Activated naive CD8-positive, alpha-beta T cell treated with anti-CD3 and anti-CD28 coated beads, Interleukin-2, amount 50 U/mL, for 24 hours (primary cell): ENCODE measurements at regions not wholly inside any gene's neighbourhood (a gene's known extent, or its start where the extent isn't known, plus 50 kb on each side); places are given as distances from the start of the nearest gene placed in this dataset.

Source experiments
- ATAC-seq: fragments of 150-1000 bp; cut with Tn5 transposase; one replicate; pipeline ENCODE4 v1.10.0; 2021
- DNase-seq: peaks from one replicate; pipeline ENCODE4 v3.0.0; 2021
- H3K27ac Mint-ChIP-seq: one replicate; pipeline ENCODE4 v1.8.0; 2021; ENCODE audit warnings: mild to moderate bottlenecking, mixed read lengths
- H3K27me3 Mint-ChIP-seq: one replicate; pipeline ENCODE4 v1.8.0; 2021; ENCODE audit warnings: mixed read lengths
- H3K36me3 Mint-ChIP-seq: one replicate; pipeline ENCODE4 v1.8.0; 2021; ENCODE audit warnings: low read depth, mixed read lengths
- H3K4me1 Mint-ChIP-seq: one replicate; pipeline ENCODE4 v1.8.0; 2021; ENCODE audit warnings: mixed read lengths
- H3K4me3 Mint-ChIP-seq: one replicate; pipeline ENCODE4 v1.8.0; 2021; ENCODE audit warnings: mild to moderate bottlenecking, moderate library complexity, mixed read lengths
- H3K9me3 Mint-ChIP-seq: one replicate; pipeline ENCODE4 v1.8.0; 2021; ENCODE audit warnings: mixed read lengths

GRCh38 chr21:23541571-23541970 is 2065.7 kb downstream of the MRPL39 start:
- Mint-ChIP-seq H3K9me3 (no peaks in the 10 kb centered on the region), H3K36me3 (no peaks in the 10 kb centered on the region), H3K4me1 (no peaks in the 10 kb centered on the region), H3K4me3 (no peak overlapping the region), H3K27me3 (no peaks in the 10 kb centered on the region), H3K27ac (no peak overlapping the region)
- ATAC-seq (no peak), DNase-seq (no peak)

GRCh38 chr21:23534850-23535249 is 2072.4 kb downstream of the MRPL39 start:
- DNase-seq, result no peak
- H3K4me1 Mint-ChIP-seq, result no peaks in the 10 kb centered on the region
- no peak for ATAC-seq
- no peaks in the 10 kb centered on the region for H3K27me3 Mint-ChIP-seq
- H3K4me3 Mint-ChIP-seq, result no peak overlapping the region
- no peak overlapping the region for H3K27ac Mint-ChIP-seq
- H3K36me3 Mint-ChIP-seq, result no peaks in the 10 kb centered on the region
- no peaks in the 10 kb centered on the region for H3K9me3 Mint-ChIP-seq

- Mint-ChIP-seq H3K9me3 (no peaks in the 10 kb centered on the region), H3K27me3 (no peaks in the 10 kb centered on the region), H3K4me1 (no peaks in the 10 kb centered on the region), H3K27ac (no peak overlapping the region), H3K4me3 (no peak overlapping the region), H3K36me3 (no peaks in the 10 kb centered on the region)
- ATAC-seq (no peak), DNase-seq (no peak)
Observed at GRCh38 chr21:23531444-23531843, 2075.8 kb downstream of the MRPL39 start.

- Mint-ChIP-seq H3K4me3 (no peak overlapping the region), H3K27ac (no peak overlapping the region), H3K36me3 (no peaks in the 10 kb centered on the region), H3K4me1 (no peaks in the 10 kb centered on the region), H3K9me3 (no peaks in the 10 kb centered on the region), H3K27me3 (no peaks in the 10 kb centered on the region)
- DNase-seq (no peak), ATAC-seq (no peak)
Observed at GRCh38 chr21:23524685-23525084, 2082.6 kb downstream of the MRPL39 start.

- no peaks in the 10 kb centered on the region for H3K9me3 Mint-ChIP-seq
- no peak overlapping the region for H3K27ac Mint-ChIP-seq
- H3K4me3 Mint-ChIP-seq, result no peak overlapping the region
- H3K36me3 Mint-ChIP-seq, result no peaks in the 10 kb centered on the region
- no peak for DNase-seq
- no peaks in the 10 kb centered on the region for H3K27me3 Mint-ChIP-seq
- H3K4me1 Mint-ChIP-seq, result no peaks in the 10 kb centered on the region
- no peak for ATAC-seq
Observed at GRCh38 chr21:23522751-23523150, 2084.5 kb downstream of the MRPL39 start.

- Mint-ChIP-seq H3K36me3 (no peaks in the 10 kb centered on the region), H3K27ac (no peak overlapping the region), H3K4me3 (no peak overlapping the region), H3K27me3 (no peaks in the 10 kb centered on the region), H3K9me3 (peaks cover 3% of the 10 kb centered on the region), H3K4me1 (no peaks in the 10 kb centered on the region)
- no peak for DNase-seq
- no peak for ATAC-seq
Observed at GRCh38 chr21:23507501-23507900, 2099.8 kb downstream of the MRPL39 start.

- Mint-ChIP-seq H3K4me3 (no peak overlapping the region), H3K4me1 (no peaks in the 10 kb centered on the region), H3K27me3 (no peaks in the 10 kb centered on the region), H3K36me3 (no peaks in the 10 kb centered on the region), H3K9me3 (peaks cover under 1% of the 10 kb centered on the region), H3K27ac (no peak overlapping the region)
- DNase-seq (no peak), ATAC-seq (no peak)
Observed at GRCh38 chr21:23496729-23497128, 2110.6 kb downstream of the MRPL39 start.

GRCh38 chr21:23488245-23488644 is 2119.0 kb downstream of the MRPL39 start:
- ATAC-seq, result no peak
- DNase-seq, result no peak
- Mint-ChIP-seq H3K4me1 (no peaks in the 10 kb centered on the region), H3K36me3 (no peaks in the 10 kb centered on the region), H3K27me3 (peaks cover 1% of the 10 kb centered on the region), H3K9me3 (peaks cover 4% of the 10 kb centered on the region), H3K4me3 (no peak overlapping the region), H3K27ac (no peak overlapping the region)

- DNase-seq (no peak), ATAC-seq (no peak)
- H3K27me3 Mint-ChIP-seq, result no peaks in the 10 kb centered on the region
- no peaks in the 10 kb centered on the region for H3K9me3 Mint-ChIP-seq
- no peaks in the 10 kb centered on the region for H3K4me1 Mint-ChIP-seq
- no peaks in the 10 kb centered on the region for H3K36me3 Mint-ChIP-seq
- no peak overlapping the region for H3K4me3 Mint-ChIP-seq
- H3K27ac Mint-ChIP-seq, result no peak overlapping the region
Observed at GRCh38 chr21:23480591-23481270, 2126.6 kb downstream of the MRPL39 start.

GRCh38 chr21:23478381-23478780 is 2128.9 kb downstream of the MRPL39 start:
- Mint-ChIP-seq H3K4me3 (no peak overlapping the region), H3K27me3 (no peaks in the 10 kb centered on the region), H3K9me3 (no peaks in the 10 kb centered on the region), H3K36me3 (no peaks in the 10 kb centered on the region), H3K4me1 (no peaks in the 10 kb centered on the region), H3K27ac (no peak overlapping the region)
- ATAC-seq, result no peak
- DNase-seq, result no peak

GRCh38 chr21:23475281-23476219 is 2131.7 kb downstream of the MRPL39 start:
- H3K4me3 Mint-ChIP-seq, result no peak overlapping the region
- no peak overlapping the region for H3K27ac Mint-ChIP-seq

GRCh38 chr21:23471877-23472276 is 2135.4 kb downstream of the MRPL39 start:
- Mint-ChIP-seq H3K4me1 (no peaks in the 10 kb centered on the region), H3K27ac (no peak overlapping the region), H3K27me3 (no peaks in the 10 kb centered on the region), H3K9me3 (no peaks in the 10 kb centered on the region), H3K36me3 (no peaks in the 10 kb centered on the region), H3K4me3 (no peak overlapping the region)
- no peak for ATAC-seq
- no peak for DNase-seq

More at GRCh38 chr21:23475281-23476219, 2131.7 kb downstream of the MRPL39 start:
- Mint-ChIP-seq H3K27me3 (no peaks in the 10 kb centered on the region), H3K36me3 (no peaks in the 10 kb centered on the region), H3K9me3 (no peaks in the 10 kb centered on the region), H3K4me1 (no peaks in the 10 kb centered on the region)
- ATAC-seq, result no peak
- DNase-seq, result no peak

- no peaks in the 10 kb centered on the region for H3K36me3 Mint-ChIP-seq
- no peak overlapping the region for H3K27ac Mint-ChIP-seq
- peaks cover 5% of the 10 kb centered on the region for H3K9me3 Mint-ChIP-seq
- no peak for ATAC-seq
- no peak for DNase-seq
- H3K27me3 Mint-ChIP-seq, result no peaks in the 10 kb centered on the region
- H3K4me1 Mint-ChIP-seq, result no peaks in the 10 kb centered on the region
- H3K4me3 Mint-ChIP-seq, result no peak overlapping the region
Observed at GRCh38 chr21:23463365-23463764, 2143.9 kb downstream of the MRPL39 start.

GRCh38 chr21:23455676-23456075 is 2151.6 kb downstream of the MRPL39 start:
- DNase-seq, result no peak
- Mint-ChIP-seq H3K4me1 (no peaks in the 10 kb centered on the region), H3K36me3 (no peaks in the 10 kb centered on the region), H3K4me3 (no peak overlapping the region), H3K27ac (no peak overlapping the region), H3K27me3 (no peaks in the 10 kb centered on the region), H3K9me3 (no peaks in the 10 kb centered on the region)
- no peak for ATAC-seq

- Mint-ChIP-seq H3K4me1 (no peaks in the 10 kb centered on the region), H3K27me3 (no peaks in the 10 kb centered on the region), H3K9me3 (no peaks in the 10 kb centered on the region), H3K4me3 (no peak overlapping the region), H3K36me3 (no peaks in the 10 kb centered on the region), H3K27ac (no peak overlapping the region)
- ATAC-seq (no peak), DNase-seq (peak; percentile 6)
Observed at GRCh38 chr21:23452384-23453083, 2154.7 kb downstream of the MRPL39 start.
